HL-60/S4 treated with phorbol 12-myristate 13-acetate at 8.2 ng/mL for 4 days and 3 days (cell line): ENCODE measurements at regions not wholly inside any gene's neighbourhood (a gene's known extent, or its start where the extent isn't known, plus 50 kb on each side); places are given as distances from the start of the nearest gene placed in this dataset.

Experiments used
- in situ Hi-C: fragments of 300-500 bp; cut with MboI; formaldehyde crosslinking; loops from 2 replicates; pipeline ENCODE4 v1.15.0; 2022; ENCODE audit warnings: low sequenced_read_pairs

DNA sequence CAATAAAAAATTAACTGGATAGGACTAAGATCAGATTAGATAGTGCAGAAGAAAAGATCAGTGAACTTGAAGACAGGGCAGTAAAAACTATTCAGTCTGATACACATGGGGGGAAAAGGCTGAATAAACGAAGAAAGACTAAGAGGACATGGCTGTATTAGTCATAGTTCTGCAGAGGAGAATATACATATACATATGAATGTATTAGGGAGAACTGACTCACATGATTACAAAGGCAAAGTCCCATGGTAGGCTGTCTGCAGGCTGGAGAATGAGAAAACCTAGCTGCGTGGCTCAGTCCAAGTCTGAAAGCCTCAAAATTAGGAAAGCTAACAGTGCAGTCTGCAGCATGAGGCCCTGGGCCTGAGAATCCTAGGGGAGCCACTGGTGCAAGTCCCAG, 98.2 kb upstream of the GNAO1 start:
- in situ Hi-C loops, result no loop called here

DNA sequence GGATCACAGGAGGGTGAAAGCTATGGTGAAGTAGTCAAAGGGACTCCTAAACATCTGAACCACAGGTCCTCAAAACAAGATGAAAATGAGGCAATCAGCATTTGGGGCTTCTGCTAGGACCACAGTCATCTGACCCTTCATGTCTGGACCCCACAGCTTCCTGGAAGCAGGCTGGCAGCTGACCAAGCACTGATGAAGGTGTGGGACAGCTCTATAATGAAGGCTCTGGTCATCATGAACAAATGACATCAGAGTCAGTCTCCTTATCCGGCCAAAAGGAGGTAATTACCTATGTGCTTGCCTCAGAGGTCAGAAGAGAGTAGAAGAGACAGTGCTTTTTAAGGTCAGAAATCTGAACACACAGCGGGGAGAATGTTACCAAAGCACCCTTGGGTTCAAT, 101.2 kb upstream of the GNAO1 start:
- in situ Hi-C loops, result no loop called here

DNA sequence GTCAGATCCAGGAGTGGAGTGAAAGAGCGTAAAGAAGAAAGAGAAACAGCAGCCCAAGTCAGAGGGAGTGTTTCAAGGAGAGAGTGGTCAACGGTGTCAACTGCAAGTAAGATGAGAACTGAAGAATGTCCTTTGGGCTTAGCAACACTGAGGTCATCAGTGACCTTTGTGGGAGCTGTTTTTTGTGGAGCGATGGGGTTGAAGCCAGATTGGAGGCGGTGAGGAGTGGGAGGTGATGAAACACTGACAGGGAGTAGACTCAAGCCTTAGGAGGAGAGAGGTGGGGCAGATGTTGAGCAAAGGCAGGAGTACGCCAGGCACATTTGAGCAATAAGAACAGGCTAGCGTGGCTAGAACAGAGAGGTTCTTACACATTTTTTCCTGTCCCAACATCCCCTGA, 103.7 kb upstream of the GNAO1 start:
- in situ Hi-C loops, result no loop called here

DNA sequence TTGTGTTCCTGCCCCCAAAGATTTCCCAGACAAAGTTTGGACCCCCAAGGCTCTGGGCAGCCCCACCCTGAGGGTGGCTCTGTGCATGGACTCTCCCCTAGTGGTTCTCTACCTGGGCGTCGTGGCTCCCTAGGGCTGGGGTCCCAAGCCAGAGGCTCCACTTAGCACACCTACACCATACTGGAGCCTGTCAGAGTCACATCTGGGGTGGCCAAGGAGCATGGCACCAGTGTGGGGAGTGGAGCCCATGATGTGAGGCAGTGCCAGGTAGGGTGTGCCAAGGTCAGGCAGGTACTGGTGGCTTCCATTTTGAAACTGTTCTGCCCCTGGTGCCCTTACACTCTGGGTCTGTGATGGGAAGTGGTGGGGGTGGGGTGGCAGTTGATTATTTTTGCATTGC, 109.9 kb upstream of the GNAO1 start:
- in situ Hi-C loops, result no loop called here

DNA sequence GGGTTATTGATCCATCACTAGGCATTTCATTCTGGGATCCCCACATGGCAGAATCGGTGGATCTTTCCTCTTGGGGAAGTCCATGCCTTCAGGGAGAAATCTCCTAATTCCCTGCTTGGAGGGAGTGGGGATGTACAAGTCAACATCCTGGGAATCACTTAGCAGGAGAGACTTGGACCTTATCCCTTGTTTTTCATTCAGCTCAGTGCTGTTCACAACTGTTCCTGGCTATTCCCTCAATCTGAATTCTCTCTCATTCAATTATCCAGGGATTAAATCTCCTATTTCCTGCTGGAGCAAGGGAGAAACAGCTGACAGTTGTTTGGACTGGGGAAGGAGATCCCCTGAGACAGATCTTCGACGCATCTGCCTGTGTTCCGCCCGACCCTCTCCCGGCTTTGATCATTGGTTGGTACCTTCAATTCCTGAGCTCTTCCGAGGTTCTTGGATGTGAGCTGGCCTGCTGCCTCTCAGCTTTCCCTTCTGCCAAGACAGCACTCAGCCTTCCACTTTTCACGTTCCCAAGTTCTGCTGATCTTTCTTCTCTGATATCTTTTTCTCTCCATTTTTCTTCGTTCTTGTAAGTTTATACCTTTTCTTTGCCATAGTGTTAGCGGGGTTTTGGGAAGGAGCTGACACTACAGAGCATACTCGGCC, 115.4 kb upstream of the GNAO1 start:
- in situ Hi-C loops, result no loop called here

DNA sequence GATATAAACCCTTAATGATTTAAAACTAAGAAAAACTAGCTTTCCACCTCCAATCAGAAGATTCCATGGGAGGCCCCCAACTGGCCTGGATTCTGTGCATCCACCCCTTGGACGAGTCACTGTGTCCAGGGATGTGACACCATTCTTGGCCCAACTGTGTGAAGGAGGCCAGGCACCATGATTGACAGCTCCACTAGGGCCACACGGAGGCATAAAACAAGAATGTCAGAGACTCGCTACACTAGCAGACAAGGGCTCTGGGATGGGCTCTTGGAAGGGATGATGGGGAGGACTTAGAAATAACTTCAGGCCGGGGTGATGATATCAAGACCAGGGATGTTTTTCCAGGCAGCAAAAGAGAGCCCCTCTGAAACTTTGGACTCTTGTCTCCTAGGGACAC, 117.8 kb upstream of the GNAO1 start:
- in situ Hi-C loops, result no loop called here

DNA sequence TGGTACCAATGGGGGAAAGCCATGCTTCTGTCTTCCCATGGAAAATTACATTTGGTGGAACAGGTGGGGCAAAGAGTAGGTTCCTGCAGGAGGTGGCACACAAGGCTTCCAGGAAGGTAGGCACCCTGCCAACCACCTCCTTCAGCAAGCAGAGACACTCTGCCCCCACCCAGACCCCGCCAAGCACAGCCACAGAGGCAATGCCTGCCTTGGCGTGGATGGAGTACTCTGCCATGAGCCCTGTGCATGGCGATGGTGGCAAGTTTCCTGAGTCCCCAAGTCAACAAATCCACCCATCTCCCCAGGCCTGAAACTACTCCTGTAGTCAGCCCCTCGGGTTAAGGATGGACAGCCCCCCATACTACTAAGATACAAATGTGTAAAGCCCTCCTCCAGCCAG, 119.2 kb upstream of the GNAO1 start:
- in situ Hi-C loops, result no loop called here

DNA sequence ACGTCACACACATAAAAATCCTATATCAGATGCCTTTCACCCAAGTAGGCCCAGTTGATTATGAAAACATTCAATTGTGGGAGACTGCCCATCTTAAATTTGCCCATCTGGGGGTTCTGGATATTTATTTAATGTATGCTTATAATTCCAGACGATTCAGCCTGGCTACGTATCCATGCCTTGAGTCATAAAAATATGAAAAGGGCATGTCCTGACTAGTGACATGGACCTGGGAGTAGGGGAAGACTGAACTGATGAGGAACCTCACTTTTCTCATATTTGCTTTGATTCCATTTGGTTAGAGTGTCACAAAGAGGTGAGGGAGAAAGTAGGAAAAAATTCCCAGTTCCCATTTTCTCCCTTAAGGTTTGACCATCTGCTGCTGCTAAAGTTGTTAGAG, 122.5 kb upstream of the GNAO1 start:
- in situ Hi-C loops, result no loop called here

DNA sequence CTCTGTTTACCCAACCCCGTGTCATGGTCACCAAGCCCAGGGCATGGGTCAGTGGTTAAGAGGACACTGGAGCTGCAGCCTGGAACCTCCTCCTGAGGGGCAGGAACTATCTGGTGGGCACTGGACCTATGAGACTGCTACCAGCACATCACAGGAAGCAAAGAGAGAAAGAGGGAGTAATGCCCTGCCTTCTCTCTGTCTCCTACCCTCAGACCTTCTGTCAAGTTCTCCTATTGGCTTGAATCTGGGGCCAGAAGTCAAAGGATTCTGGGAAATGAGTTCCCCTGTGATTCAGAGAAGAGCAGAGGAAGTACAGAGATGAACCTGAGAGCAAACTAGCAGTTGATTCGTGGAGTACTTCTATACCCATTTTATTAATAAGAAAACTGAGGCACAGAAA, 123.0 kb upstream of the GNAO1 start:
- in situ Hi-C loops, result no loop called here

DNA sequence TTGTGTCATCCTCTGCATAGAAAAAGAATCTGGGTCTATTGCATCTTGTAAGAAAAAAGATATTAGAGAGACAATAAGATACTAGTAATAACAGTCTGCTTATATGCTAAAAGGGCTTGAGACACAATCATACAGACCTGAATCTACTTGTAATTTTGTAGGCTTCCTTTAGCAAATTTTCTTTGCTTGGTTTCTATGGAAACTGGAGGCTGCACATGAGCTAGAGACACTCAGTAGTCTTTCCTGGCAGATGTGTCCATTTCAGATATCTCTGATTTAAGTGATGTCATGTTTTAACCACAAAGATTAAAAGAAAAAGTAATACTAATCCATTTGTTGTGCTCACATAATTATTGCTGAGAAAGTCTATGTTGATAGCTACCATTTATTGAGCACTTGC, 123.9 kb upstream of the GNAO1 start:
- in situ Hi-C loops, result no loop called here

DNA sequence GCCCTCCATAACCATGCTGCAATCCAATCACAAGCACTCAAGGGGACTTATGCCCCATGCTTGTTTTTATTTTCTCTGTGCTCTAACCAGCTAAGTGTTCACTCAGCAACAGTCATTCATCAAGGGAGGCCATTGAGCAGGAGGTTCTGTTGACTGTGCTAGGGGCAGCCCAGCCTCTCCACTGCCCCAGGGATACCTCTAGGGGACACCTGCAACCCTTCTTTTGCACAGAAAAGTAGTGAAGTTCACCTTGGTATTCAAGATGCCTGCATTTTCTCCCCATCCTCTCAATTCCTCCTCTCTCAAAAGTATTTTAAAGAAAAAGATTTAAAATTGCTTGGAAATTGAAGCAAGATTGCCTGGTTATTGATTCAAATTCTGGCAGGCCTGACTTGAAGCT, 124.7 kb upstream of the GNAO1 start:
- in situ Hi-C loops, result no loop called here

DNA sequence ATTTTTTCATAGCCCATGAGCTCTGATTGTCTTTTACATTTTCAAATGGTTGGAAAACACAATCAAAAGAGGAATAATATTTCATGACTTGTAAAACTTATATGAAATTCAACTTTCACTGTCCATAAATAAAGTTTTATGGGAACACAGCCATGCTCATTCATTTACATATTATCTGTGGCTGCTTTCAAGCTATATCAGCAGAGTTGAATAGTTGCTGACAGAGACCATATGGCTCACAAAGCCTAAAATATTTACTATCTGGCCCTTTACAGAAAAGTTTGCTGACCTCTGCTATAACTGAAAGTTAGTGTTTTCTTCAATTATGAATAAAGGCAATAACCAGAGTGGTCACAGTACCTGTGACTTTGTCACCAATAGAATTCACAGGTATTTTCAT, 128.2 kb upstream of the GNAO1 start:
- in situ Hi-C loops, result no loop called here

DNA sequence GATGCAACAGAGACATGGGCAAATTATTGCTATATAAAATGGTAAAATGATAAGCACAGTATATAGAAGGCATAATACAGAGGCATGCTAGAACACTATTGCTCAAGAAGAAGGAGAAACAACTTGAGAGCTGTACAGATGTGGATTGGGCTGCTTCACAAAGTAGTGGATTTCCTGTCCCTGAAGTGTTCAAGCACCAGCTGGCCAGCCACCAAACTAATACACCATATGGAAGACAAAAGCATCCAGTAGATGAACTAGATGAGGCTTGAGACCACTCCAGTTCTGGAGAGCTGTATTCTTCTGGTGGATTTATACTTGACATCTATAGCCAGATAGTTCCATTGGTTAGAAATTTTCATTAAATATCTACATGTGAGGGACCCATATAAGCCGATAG, 134.1 kb upstream of the GNAO1 start:
- in situ Hi-C loops, result no loop called here

DNA sequence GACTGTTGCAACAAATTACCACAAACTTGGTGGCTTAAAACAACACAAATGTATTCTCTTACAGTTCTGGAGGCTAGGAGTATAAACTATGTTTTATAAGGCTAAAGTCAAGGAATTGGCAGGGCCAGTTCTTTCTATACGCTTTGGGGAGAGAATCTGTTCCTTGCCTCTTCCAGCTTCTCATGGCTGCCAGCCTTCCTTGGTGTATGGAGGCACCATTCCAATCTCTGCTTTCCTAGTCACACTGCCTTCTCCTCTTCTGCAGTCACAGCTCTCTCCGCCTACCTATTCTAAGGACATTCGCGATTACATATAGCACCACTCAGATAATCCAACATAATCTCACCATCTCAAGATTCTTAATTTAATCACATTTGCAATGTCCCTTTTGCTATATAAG, 140.4 kb upstream of the GNAO1 start:
- in situ Hi-C loops, result no loop called here

DNA sequence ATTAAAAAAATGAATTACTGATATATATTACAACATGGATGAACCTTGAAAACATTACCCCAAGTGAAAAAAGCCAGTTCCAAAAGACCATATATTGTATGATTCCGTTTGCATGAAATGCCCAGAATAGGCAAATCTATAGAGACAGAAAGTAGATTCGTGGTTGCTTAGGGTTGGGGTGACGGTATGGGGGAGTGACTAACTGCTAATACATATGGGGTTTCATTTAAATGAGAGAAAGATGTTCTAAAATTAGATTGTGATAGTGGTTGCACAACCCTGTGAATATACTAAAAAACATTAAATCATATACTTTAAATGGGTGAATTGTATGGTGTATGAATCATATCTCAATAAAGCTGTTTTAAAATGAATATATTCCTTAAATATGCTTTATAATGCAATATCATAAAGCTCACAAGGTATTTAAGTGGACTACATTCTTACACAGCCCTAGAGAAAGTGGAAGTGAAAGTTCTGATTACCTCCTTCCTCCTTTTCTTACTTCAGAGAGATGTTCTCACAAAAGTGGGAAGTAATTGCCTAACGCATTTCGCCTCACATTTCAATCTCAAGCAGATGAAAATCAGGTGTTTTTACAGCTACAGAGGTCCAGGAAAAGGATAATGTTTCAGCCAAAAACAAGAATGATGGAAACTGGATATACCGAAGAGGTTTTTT, 142.7 kb upstream of the GNAO1 start:
- in situ Hi-C loops, result no loop called here

DNA sequence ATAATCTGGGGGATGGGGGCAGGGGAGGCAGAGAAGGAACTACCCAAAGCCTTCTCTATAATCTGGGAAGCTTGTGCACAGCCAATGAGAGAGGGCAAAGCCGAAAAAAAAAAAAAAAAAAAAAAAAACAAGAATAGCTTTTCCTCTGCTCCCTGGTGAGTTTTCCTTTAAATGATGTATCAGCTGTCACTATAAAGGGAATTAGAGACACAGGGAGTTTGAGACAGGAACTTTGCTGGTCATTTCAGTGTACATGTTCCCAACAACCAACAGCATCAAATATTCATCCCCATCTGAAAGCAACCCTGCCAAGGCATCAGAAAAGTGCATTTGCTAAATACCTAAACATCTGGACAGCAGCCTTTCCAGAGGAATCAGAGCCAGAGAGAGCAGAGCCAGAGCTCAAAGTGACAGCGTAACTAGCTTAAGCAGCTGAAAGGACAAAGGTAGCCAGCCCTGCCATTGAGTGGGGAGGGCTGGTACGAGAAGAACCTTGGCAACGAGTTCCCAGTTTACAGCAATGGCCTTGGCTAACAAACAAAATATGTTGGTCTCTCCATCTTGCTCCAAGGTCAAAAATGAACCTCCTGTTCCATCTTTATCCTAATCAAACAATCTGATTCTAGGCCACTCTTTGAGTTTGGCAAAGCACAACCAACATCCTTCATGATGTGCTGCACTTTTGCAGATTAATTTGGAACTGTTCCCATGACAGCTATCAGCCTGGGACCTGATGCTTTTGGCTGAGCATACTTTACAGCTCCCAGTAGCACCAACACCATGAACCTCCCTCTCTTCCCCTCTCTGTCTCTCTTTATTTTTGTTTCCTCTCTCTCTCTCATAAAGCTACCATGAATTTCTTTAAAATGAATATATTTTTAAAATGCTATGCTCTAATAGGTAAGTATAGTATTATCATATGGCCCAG, 143.7 kb upstream of the GNAO1 start:
- in situ Hi-C loops, result no loop called here

DNA sequence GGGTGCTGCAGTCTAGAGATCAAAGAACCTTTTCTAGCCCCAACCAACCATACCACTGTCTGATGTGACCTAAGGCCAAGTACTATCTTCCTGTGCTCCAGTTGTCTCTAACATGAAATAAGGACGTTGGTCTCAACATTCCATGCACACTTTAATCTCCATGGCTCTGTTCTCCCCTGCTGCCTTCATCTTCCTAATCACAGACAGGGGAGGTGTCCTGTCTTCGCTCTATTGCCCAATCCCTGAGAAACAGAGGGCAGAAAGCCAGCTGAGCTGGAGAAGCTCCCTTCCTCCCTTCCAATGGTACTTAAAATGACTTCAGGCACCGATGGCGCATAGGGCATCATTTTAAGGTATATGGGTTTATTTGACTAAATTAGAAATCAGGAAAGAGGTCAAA, 148.9 kb upstream of the GNAO1 start:
- in situ Hi-C loops, result no loop called here

DNA sequence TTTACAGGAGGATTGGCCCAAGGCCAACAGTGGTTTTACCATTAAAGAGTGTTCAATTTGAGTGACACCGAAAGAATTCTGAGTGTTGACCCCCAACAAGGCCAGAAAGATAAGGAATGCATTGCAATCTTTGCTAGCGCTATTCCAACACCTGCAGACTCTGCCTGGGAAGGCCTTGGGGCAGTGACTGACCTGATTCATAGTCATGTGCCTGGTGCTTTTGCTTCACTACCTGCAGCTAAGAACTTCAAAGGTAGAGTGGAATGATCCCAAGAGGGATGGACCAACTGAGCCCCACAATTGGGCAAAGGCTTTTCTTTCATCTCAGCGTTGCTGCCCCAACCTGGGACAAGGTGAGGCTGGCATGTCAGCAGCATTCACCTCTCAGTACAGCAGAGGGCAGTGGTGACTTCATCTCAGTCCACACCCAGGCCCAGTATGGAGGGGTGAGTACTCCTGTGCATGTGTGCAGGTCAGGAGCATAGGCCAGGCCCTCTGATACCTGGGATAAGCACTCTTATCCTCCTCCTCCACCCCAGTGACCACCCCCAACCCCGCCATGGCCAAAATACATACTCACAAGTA, 149.6 kb upstream of the GNAO1 start:
- in situ Hi-C loops, result no loop called here

DNA sequence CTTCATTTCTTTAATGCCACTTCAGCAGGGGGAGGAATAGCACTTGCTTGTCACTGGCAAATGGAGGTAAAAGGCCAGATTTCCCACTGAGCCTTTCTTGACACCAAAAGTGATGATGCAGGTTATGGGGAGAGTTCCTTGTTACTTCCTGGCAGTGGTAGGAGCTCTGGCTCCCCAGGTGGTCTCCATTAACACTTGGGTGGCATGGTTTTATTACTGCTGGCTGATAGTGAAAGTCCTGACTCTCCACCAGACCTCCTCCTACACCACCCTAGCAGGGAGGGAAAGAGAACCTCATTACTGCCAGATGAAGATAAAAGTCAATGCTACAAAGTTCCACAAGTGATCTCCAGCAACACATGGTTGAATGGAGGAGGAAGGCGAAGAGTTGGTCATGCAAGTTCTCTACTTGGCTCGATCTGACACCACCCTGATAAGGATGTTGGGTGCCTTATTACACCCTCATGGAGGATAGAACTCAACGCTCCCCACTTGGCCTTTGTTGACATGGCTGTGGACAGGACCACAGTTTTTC, 152.7 kb upstream of the GNAO1 start:
- in situ Hi-C loops, result no loop called here

DNA sequence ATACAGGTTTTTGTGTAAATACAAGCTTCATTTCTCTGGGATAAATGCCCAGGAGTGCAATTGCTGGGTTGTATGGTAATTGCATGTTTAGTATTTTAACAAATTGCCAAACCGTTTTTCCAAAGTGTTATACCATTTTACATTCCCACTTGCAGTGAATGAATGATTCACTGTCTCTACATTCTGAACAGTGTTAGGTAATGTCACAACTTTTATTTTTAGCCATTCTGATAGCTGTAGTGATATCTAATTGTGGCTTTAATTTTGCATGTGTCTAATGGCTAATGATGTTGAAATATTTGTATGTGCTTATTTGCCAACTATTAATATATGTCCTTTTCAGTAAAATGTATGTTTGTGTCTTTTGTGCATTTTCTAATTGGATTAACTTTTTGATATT, 156.9 kb upstream of the CES5A start:
- in situ Hi-C loops, result no loop called here

DNA sequence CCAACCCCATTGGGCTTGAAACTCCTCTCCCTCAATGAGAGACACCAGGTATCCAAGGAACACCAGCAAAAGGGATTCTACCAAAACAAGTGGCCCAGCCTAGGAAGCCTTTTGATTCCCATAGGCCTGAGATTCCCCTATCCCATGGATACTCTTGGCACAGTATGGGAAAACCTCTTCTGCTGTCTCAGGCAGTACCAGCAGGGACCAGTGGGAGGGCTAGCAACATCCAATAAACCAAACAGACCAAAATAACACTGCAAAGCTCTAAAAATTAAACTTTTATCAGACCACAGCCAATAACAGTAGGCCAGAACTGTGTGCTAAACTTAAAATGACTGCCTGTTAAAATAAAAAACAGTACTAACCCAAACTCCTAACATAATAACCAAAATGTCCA, 153.9 kb upstream of the CES5A start:
- in situ Hi-C loops, result no loop called here
